ENCODE measurements at regions not wholly inside any gene's neighbourhood (a gene's known extent, or its start where the extent isn't known, plus 50 kb on each side); places are given as distances from the start of the nearest gene placed in this dataset.

- ATAC-seq (replicated peaks), result no peak
- no peak for DNase-seq
- Mint-ChIP-seq H3K4me3 (no peak overlapping the region), H3K4me1 (ENCODE audit: low read depth in 2 of 2) (no peaks in the 10 kb centered on the region), H3K9me3 (peaks cover 3 to 11% of the 10 kb centered on the region in 2 donors), H3K27ac (no peak overlapping the region), H3K36me3 (ENCODE audit: insufficient read depth) (no peaks in the 10 kb centered on the region), H3K27me3 (peaks cover 46 to 58% of the 10 kb centered on the region in 2 donors)
Observed at GRCh38 chr1:63073309-63074306, 248.8 kb upstream of the FOXD3 start.

GRCh38 chr1:63074321-63074720, 248.0 kb upstream of the FOXD3 start:
- Mint-ChIP-seq H3K27me3 (peaks cover 46 to 58% of the 10 kb centered on the region in 2 donors), H3K9me3 (peaks cover 3 to 11% of the 10 kb centered on the region in 2 donors), H3K4me1 (ENCODE audit: low read depth in 2 of 2) (no peaks in the 10 kb centered on the region), H3K36me3 (ENCODE audit: insufficient read depth) (no peaks in the 10 kb centered on the region), H3K27ac (no peak overlapping the region), H3K4me3 (no peak overlapping the region)
- ATAC-seq (replicated peaks) (no peak), DNase-seq (no peak)

GRCh38 chr1:63082766-63083165, 239.6 kb upstream of the FOXD3 start:
- DNase-seq (no peak), ATAC-seq (replicated peaks) (no peak)
- Mint-ChIP-seq H3K27ac (no peak overlapping the region), H3K4me1 (ENCODE audit: low read depth in 2 of 2) (no peaks in the 10 kb centered on the region), H3K4me3 (no peak overlapping the region), H3K27me3 (peaks cover 10 to 39% of the 10 kb centered on the region in 2 donors), H3K9me3 (no peaks in the 10 kb centered on the region), H3K36me3 (ENCODE audit: insufficient read depth) (no peaks in the 10 kb centered on the region)

- H3K4me1 Mint-ChIP-seq (ENCODE audit: low read depth in 2 of 2), result no peaks in the 10 kb centered on the region
Observed at GRCh38 chr1:63087966-63088365, 234.4 kb upstream of the FOXD3 start.

GRCh38 chr1:63099188-63099587, 223.2 kb upstream of the FOXD3 start:
- no peaks in the 10 kb centered on the region for H3K9me3 Mint-ChIP-seq
- no peaks in the 10 kb centered on the region for H3K36me3 Mint-ChIP-seq (ENCODE audit: insufficient read depth)
- H3K27ac Mint-ChIP-seq, result no peak overlapping the region
- H3K27me3 Mint-ChIP-seq, result peaks cover 5 to 9% of the 10 kb centered on the region in 2 donors
- DNase-seq (no peak), ATAC-seq (replicated peaks) (no peak)
- no peaks in the 10 kb centered on the region for H3K4me1 Mint-ChIP-seq (ENCODE audit: low read depth in 2 of 2)
- no peak overlapping the region for H3K4me3 Mint-ChIP-seq

More at GRCh38 chr1:63087966-63088365, 234.4 kb upstream of the FOXD3 start:
- H3K27me3 Mint-ChIP-seq, result peaks cover 11 to 28% of the 10 kb centered on the region in 2 donors
- ATAC-seq (replicated peaks) (no peak), DNase-seq (no peak)
- H3K36me3 Mint-ChIP-seq (ENCODE audit: insufficient read depth), result no peaks in the 10 kb centered on the region
- H3K27ac Mint-ChIP-seq, result no peak overlapping the region
- H3K9me3 Mint-ChIP-seq, result no peaks in the 10 kb centered on the region
- H3K4me3 Mint-ChIP-seq, result no peak overlapping the region

- Mint-ChIP-seq H3K27ac (no peak overlapping the region), H3K4me1 (ENCODE audit: low read depth in 2 of 2) (no peaks in the 10 kb centered on the region), H3K36me3 (ENCODE audit: insufficient read depth) (no peaks in the 10 kb centered on the region), H3K4me3 (no peak overlapping the region), H3K9me3 (no peaks in the 10 kb centered on the region), H3K27me3 (peaks cover 4 to 8% of the 10 kb centered on the region in 2 donors)
- DNase-seq (no peak), ATAC-seq (replicated peaks) (no peak)
Observed at GRCh38 chr1:63101336-63101735, 221.0 kb upstream of the FOXD3 start.

- peaks cover 0 to 4% of the 10 kb centered on the region in 2 donors for H3K27me3 Mint-ChIP-seq
- H3K9me3 Mint-ChIP-seq, result no peaks in the 10 kb centered on the region
- ATAC-seq (replicated peaks) (no peak), DNase-seq (no peak)
- no peaks in the 10 kb centered on the region for H3K36me3 Mint-ChIP-seq (ENCODE audit: insufficient read depth)
- H3K4me1 Mint-ChIP-seq (ENCODE audit: low read depth in 2 of 2), result no peaks in the 10 kb centered on the region
- H3K27ac Mint-ChIP-seq, result no peak overlapping the region
- H3K4me3 Mint-ChIP-seq, result no peak overlapping the region
Observed at GRCh38 chr1:63103682-63104081, 218.7 kb upstream of the FOXD3 start.

GRCh38 chr1:63107066-63107465, 215.3 kb upstream of the FOXD3 start:
- H3K4me1 Mint-ChIP-seq (ENCODE audit: low read depth in 2 of 2), result no peaks in the 10 kb centered on the region
- DNase-seq, result no peak
- peaks cover 1 to 13% of the 10 kb centered on the region in 2 donors for H3K27me3 Mint-ChIP-seq
- ATAC-seq (replicated peaks), result no peak
- H3K4me3 Mint-ChIP-seq, result no peak overlapping the region
- H3K9me3 Mint-ChIP-seq, result no peaks in the 10 kb centered on the region
- H3K27ac Mint-ChIP-seq, result no peak overlapping the region
- no peaks in the 10 kb centered on the region for H3K36me3 Mint-ChIP-seq (ENCODE audit: insufficient read depth)

GRCh38 chr1:63108206-63108605, 214.2 kb upstream of the FOXD3 start:
- ATAC-seq (replicated peaks) (no peak), DNase-seq (no peak)
- peaks cover 9 to 20% of the 10 kb centered on the region in 2 donors for H3K27me3 Mint-ChIP-seq
- no peaks in the 10 kb centered on the region for H3K36me3 Mint-ChIP-seq (ENCODE audit: insufficient read depth)
- H3K9me3 Mint-ChIP-seq, result peaks cover 0 to 2% of the 10 kb centered on the region in 2 donors
- H3K27ac Mint-ChIP-seq, result no peak overlapping the region
- H3K4me3 Mint-ChIP-seq, result no peak overlapping the region
- no peaks in the 10 kb centered on the region for H3K4me1 Mint-ChIP-seq (ENCODE audit: low read depth in 2 of 2)

GRCh38 chr1:63112155-63112900, 210.0 kb upstream of the FOXD3 start:
- no peak for DNase-seq
- no peak overlapping the region for H3K4me3 Mint-ChIP-seq

GRCh38 chr1:63115527-63115926, 206.8 kb upstream of the FOXD3 start:
- Mint-ChIP-seq H3K27me3 (peaks cover 9 to 20% of the 10 kb centered on the region in 2 donors), H3K27ac (no peak overlapping the region), H3K4me3 (no peak overlapping the region), H3K36me3 (ENCODE audit: insufficient read depth) (no peaks in the 10 kb centered on the region), H3K9me3 (peaks cover 0 to 2% of the 10 kb centered on the region in 2 donors), H3K4me1 (ENCODE audit: low read depth in 2 of 2) (no peaks in the 10 kb centered on the region)
- DNase-seq, result no peak
- ATAC-seq (replicated peaks), result no peak

More at GRCh38 chr1:63112155-63112900, 210.0 kb upstream of the FOXD3 start:
- peaks cover 9 to 26% of the 10 kb centered on the region in 2 donors for H3K27me3 Mint-ChIP-seq
- no peak for ATAC-seq (replicated peaks)
- H3K9me3 Mint-ChIP-seq, result peaks cover 0 to 2% of the 10 kb centered on the region in 2 donors
- H3K36me3 Mint-ChIP-seq (ENCODE audit: insufficient read depth), result no peaks in the 10 kb centered on the region
- H3K27ac Mint-ChIP-seq, result no peak overlapping the region
- H3K4me1 Mint-ChIP-seq (ENCODE audit: low read depth in 2 of 2), result no peaks in the 10 kb centered on the region

GRCh38 chr1:63116016-63116415, 206.4 kb upstream of the FOXD3 start:
- no peak for DNase-seq
- H3K27me3 Mint-ChIP-seq, result peaks cover 9 to 20% of the 10 kb centered on the region in 2 donors
- no peaks in the 10 kb centered on the region for H3K36me3 Mint-ChIP-seq (ENCODE audit: insufficient read depth)
- no peak overlapping the region for H3K4me3 Mint-ChIP-seq
- no peak overlapping the region for H3K27ac Mint-ChIP-seq
- ATAC-seq (replicated peaks), result no peak
- no peaks in the 10 kb centered on the region for H3K4me1 Mint-ChIP-seq (ENCODE audit: low read depth in 2 of 2)
- peaks cover 0 to 2% of the 10 kb centered on the region in 2 donors for H3K9me3 Mint-ChIP-seq

GRCh38 chr1:63119575-63120155, 202.7 kb upstream of the FOXD3 start:
- Mint-ChIP-seq H3K9me3 (no peaks in the 10 kb centered on the region), H3K36me3 (ENCODE audit: insufficient read depth) (no peaks in the 10 kb centered on the region)
- ATAC-seq (replicated peaks), result no peak

More at GRCh38 chr1:63119575-63120155, 202.7 kb upstream of the FOXD3 start:
- Mint-ChIP-seq H3K4me3 (no peak overlapping the region), H3K4me1 (ENCODE audit: low read depth in 2 of 2) (no peaks in the 10 kb centered on the region), H3K27me3 (peaks cover 12 to 15% of the 10 kb centered on the region in 2 donors), H3K27ac (no peak overlapping the region)
- no peak for DNase-seq

Data from effector memory CD8-positive, alpha-beta T cell (primary cell).